ENCODE measurements at regions not wholly inside any gene's neighbourhood (a gene's known extent, or its start where the extent isn't known, plus 50 kb on each side); places are given as distances from the start of the nearest gene placed in this dataset.

GRCh38 chr5:18203296-18203695 is 569.0 kb downstream of the TAF11L14 start:
- H3K4me3 ChIP-seq (replicated peaks in 1 of 3; ENCODE audit: insufficient read depth in 1 of 3, low read depth in 2 of 3, low read length in 3 of 3), result no peak overlapping the region
- in situ Hi-C loops (cut with HindIII; ENCODE audit: extremely low pct_ligation_motif_present, low pct_unique_long_range_greater_than_20kb) (no loop called here), intact Hi-C loops (cut with micrococcal nuclease; ENCODE audit: unreplicated experiment) (no loop called here)
- H3K27ac ChIP-seq (ENCODE audit: extremely low read length, insufficient read depth, low read length), result no peak overlapping the region
- FAIRE-seq (no peak), ATAC-seq (no peak), DNase-seq (ENCODE audit: low spot score) (no peak)
- no peaks in the 10 kb centered on the region for H3K79me2 ChIP-seq (ENCODE audit: insufficient read depth, low read length)
- 4% methylated on average over 1 of the region's 1 CpG for WGBS (ENCODE audit: low lambda C conversion rate)
- H3K4me1 ChIP-seq (ENCODE audit: insufficient read depth, low read length), result no peaks in the 10 kb centered on the region
- no peak for TF ChIP-seq DPF2 (CRISPR knock-in tag; IDR thresholded peaks at IDR 0.05; ENCODE audit: borderline replicate concordance, low read depth)
- TF ChIP-seq NFIC (IDR thresholded peaks at IDR 0.05; ENCODE audit: low read length), result no peak
- TF ChIP-seq ATF7 (IDR thresholded peaks at IDR 0.05), result no peak
- no peak for TF ChIP-seq ATF7 (CRISPR knock-in tag; IDR thresholded peaks at IDR 0.05)
- TF ChIP-seq ZNF574 (CRISPR knock-in tag; IDR thresholded peaks at IDR 0.05), result no peak
- TF ChIP-seq MATR3 (CRISPR knock-in tag; IDR thresholded peaks at IDR 0.05), result no peak
- no peak for TF ChIP-seq AGO2 (optimal IDR thresholded peaks at IDR 0.05; ENCODE audit: low read depth, low read length)
- TF ChIP-seq ZNF274 (CRISPR knock-in tag; IDR thresholded peaks at IDR 0.05), result no peak
- TF ChIP-seq JUND (CRISPR knock-in tag; IDR thresholded peaks at IDR 0.05), result no peak
- TF ChIP-seq GPBP1L1 (CRISPR knock-in tag; IDR thresholded peaks at IDR 0.05), result no peak
- no peak for TF ChIP-seq GMEB2 (CRISPR knock-in tag; IDR thresholded peaks at IDR 0.05; ENCODE audit: low read depth)
- no peak for TF ChIP-seq XRCC5 (optimal IDR thresholded peaks at IDR 0.05; ENCODE audit: low read length)
- TF ChIP-seq HDAC1 (CRISPR knock-in tag; IDR thresholded peaks at IDR 0.05), result no peak
- no peak for TF ChIP-seq ZSCAN9 (CRISPR knock-in tag; IDR thresholded peaks at IDR 0.05; ENCODE audit: borderline replicate concordance)
- no peak for TF ChIP-seq KDM6A (CRISPR knock-in tag; IDR thresholded peaks at IDR 0.05; ENCODE audit: low read depth)
- TF ChIP-seq SNAPC2 (CRISPR knock-in tag; IDR thresholded peaks at IDR 0.05), result no peak
- no peak for TF ChIP-seq FOXO4 (CRISPR knock-in tag; conservative IDR thresholded peaks at IDR 0.05)
- TF ChIP-seq HMG20A (CRISPR knock-in tag; IDR thresholded peaks at IDR 0.05; ENCODE audit: borderline replicate concordance), result no peak
- no peak for TF ChIP-seq ELK4 (CRISPR knock-in tag; IDR thresholded peaks at IDR 0.05; ENCODE audit: borderline replicate concordance)
- no peak overlapping the region for H3K9ac ChIP-seq (ENCODE audit: insufficient read depth, low read depth, low read length)
- H3K27me3 ChIP-seq (ENCODE audit: control insufficient read depth in 1 of 2, insufficient read depth in 2 of 2, low read length in 2 of 2), result no peaks in the 10 kb centered on the region
- H4K20me1 ChIP-seq (ENCODE audit: insufficient read depth, low read length), result no peaks in the 10 kb centered on the region
- H3K9me3 ChIP-seq (ENCODE audit: low read length), result peaks cover 73% of the 10 kb centered on the region
- no peak overlapping the region for H2AFZ ChIP-seq (ENCODE audit: low read length)
- ChIA-PET POLR2A (no interaction called here), CTCF (ENCODE audit: low intra/inter-chr PET ratio, low total read pairs) (no interaction called here)
- no peak overlapping the region for H3K4me2 ChIP-seq (ENCODE audit: low read depth, low read length)
- H3K36me3 ChIP-seq (replicated peaks in 1 of 2; ENCODE audit: control insufficient read depth in 1 of 2, insufficient read depth in 2 of 2, low read length in 2 of 2), result no peaks in the 10 kb centered on the region
- no TSS peak for BruUV-seq (replicated peaks)

Measured in HepG2 (cell line).